CD14-positive monocyte (primary cell): ENCODE measurements at regions not wholly inside any gene's neighbourhood (a gene's known extent, or its start where the extent isn't known, plus 50 kb on each side); places are given as distances from the start of the nearest gene placed in this dataset.

Source experiments
- DNase-seq, 3 donors: peaks; one replicate each; pipeline ENCODE4 v3.0.0-alpha.2; 2011 to 2022
- H2AFZ ChIP-seq: 2 replicates; pipeline ENCODE4 v1.6.0; 2012; ENCODE audit warnings: mild to moderate bottlenecking, low read depth, low read length, inconsistent platforms; ENCODE audit not compliant: insufficient read depth, poor library complexity, severe bottlenecking
- H3K27ac ChIP-seq, 2 donors: 1 replicate in 1 of 2; 2 replicates in 1 of 2; pipeline ENCODE4 v1.5.1; 2012 to 2013; ENCODE audit warnings: low read length in 2 of 2, control low read depth in 1 of 2, inconsistent platforms in 1 of 2, low read depth in 1 of 2, mild to moderate bottlenecking in 1 of 2
- H3K27me3 ChIP-seq, 2 donors: one replicate each; pipeline versions ENCODE4 v1.6.0 to v1.6.1; 2011 to 2013; ENCODE audit warnings: low read length in 2 of 2; ENCODE audit not compliant: control insufficient read depth in 2 of 2, insufficient read depth in 2 of 2
- H3K36me3 ChIP-seq, 2 donors: replicated peaks in 1 of 2; 1 replicate in 1 of 2; 2 replicates in 1 of 2; pipeline versions ENCODE4 v1.5.1 to v1.6.1; 2012 to 2013; ENCODE audit warnings: low read length in 2 of 2, control low read depth in 1 of 2, inconsistent platforms in 1 of 2, mild to moderate bottlenecking in 1 of 2; ENCODE audit not compliant: insufficient read depth in 2 of 2, control insufficient read depth in 1 of 2
- H3K4me1 ChIP-seq, 2 donors: 1 replicate in 1 of 2; 2 replicates in 1 of 2; pipeline versions ENCODE4 v1.5.1 to v1.6.1; 2012 to 2013; ENCODE audit warnings: low read length in 2 of 2, control low read depth in 1 of 2, inconsistent platforms in 1 of 2, mild to moderate bottlenecking in 1 of 2, moderate library complexity in 1 of 2; ENCODE audit not compliant: insufficient read depth in 2 of 2, control insufficient read depth in 1 of 2
- H3K4me2 ChIP-seq: replicated peaks from 2 replicates; pipeline ENCODE3; 2012; ENCODE audit warnings: low read length, moderate library complexity, mild to moderate bottlenecking; ENCODE audit not compliant: poor library complexity, severe bottlenecking; ENCODE audit errors: extremely low read depth
- H3K4me3 ChIP-seq, 3 experiments: fragments of 200-600 bp in 1 of 3; sonication (generic) in 1 of 3; replicated peaks in 1 of 3; 1 replicate in 2 of 3; 2 replicates in 1 of 3; pipeline ENCODE4 v1.5.1; 2011 to 2013; ENCODE audit warnings: low read length in 3 of 3, mild to moderate bottlenecking in 3 of 3, control low read depth in 2 of 3, low read depth in 2 of 3, inconsistent platforms in 1 of 3, moderate library complexity in 1 of 3
- H3K79me2 ChIP-seq: 2 replicates; pipeline ENCODE4 v1.6.0; 2012; ENCODE audit warnings: mild to moderate bottlenecking, control low read depth, inconsistent platforms, low read length, moderate library complexity; ENCODE audit not compliant: insufficient read depth
- H3K9ac ChIP-seq: 2 replicates; pipeline ENCODE4 v1.6.0; 2017; ENCODE audit warnings: low read length, mild to moderate bottlenecking; ENCODE audit not compliant: insufficient read depth, poor library complexity, severe bottlenecking
- H3K9me3 ChIP-seq, 2 donors: replicated peaks in 1 of 2; 1 replicate in 1 of 2; 2 replicates in 1 of 2; pipeline versions ENCODE4 v1.5.1 to v1.6.1; 2012 to 2013; ENCODE audit warnings: low read length in 2 of 2, control low read depth in 1 of 2; ENCODE audit not compliant: control insufficient read depth in 1 of 2, insufficient read depth in 1 of 2
- H4K20me1 ChIP-seq: 2 replicates; pipeline ENCODE4 v1.6.0; 2012; ENCODE audit warnings: mild to moderate bottlenecking, low read length, control low read depth, moderate library complexity; ENCODE audit not compliant: insufficient read depth
- H3K27ac Mint-ChIP-seq, 7 donors: one replicate each; pipeline ENCODE4 v1.8.0; 2020; ENCODE audit warnings: mild to moderate bottlenecking in 7 of 7, mixed read lengths in 7 of 7, moderate library complexity in 6 of 7, inconsistent platforms in 2 of 7
- H3K27me3 Mint-ChIP-seq, 3 donors: one replicate each; pipeline ENCODE4 v1.8.0; 2021 to 2022; ENCODE audit warnings: low read depth in 3 of 3, mild to moderate bottlenecking in 3 of 3, mixed read lengths in 3 of 3, moderate library complexity in 3 of 3, inconsistent platforms in 1 of 3
- H3K36me3 Mint-ChIP-seq, 2 donors: one replicate each; pipeline ENCODE4 v1.8.0; 2020; ENCODE audit warnings: mixed read lengths in 2 of 2, inconsistent platforms in 1 of 2, mild to moderate bottlenecking in 1 of 2
- H3K4me1 Mint-ChIP-seq: one replicate; pipeline ENCODE4 v1.8.0; 2020; ENCODE audit warnings: mild to moderate bottlenecking, mixed read lengths
- H3K4me3 Mint-ChIP-seq, 2 donors: one replicate each; pipeline ENCODE4 v1.8.0; 2020; ENCODE audit warnings: mild to moderate bottlenecking in 2 of 2, mixed read lengths in 2 of 2, moderate library complexity in 1 of 2
- H3K9me3 Mint-ChIP-seq, 7 donors: one replicate each; pipeline ENCODE4 v1.8.0; 2020 to 2022; ENCODE audit warnings: mixed read lengths in 7 of 7, mild to moderate bottlenecking in 6 of 7, moderate library complexity in 6 of 7, inconsistent platforms in 2 of 7
- WGBS: methylation state at CpG from one replicate; pipeline ENCODE4 v1.1.5; 2013; ENCODE audit warnings: missing lambda C conversion rate; ENCODE audit not compliant: insufficient coverage; 5-methylcytosine and 5-hydroxymethylcytosine counted together
- intact Hi-C, 2 donors: fragments of 100-400 bp; cut with micrococcal nuclease; formaldehyde crosslinking; loops; one replicate each; pipeline versions ENCODE4 v1.15.0 to v1.15.1; 2023
- TF ChIP-seq, protein P1 (sequence below): fragments of 200-600 bp; IDR thresholded peaks from one replicate; pipeline ENCODE4 v1.8.0; 2022; ENCODE audit warnings: antibody characterized with exemption, mild to moderate bottlenecking

GRCh38 chr22:49436056-49436455 lies 391.6 kb downstream of the BRD1 start:
- peaks cover 15% of the 10 kb centered on the region for H3K4me1 Mint-ChIP-seq
- intact Hi-C loops = no loop called here
- peaks cover 4 to 23% of the 10 kb centered on the region in 2 donors for H3K9me3 ChIP-seq
- peaks cover 2 to 7% (median 5%) of the 10 kb centered on the region in 3 donors for H3K27me3 Mint-ChIP-seq
- H3K27ac ChIP-seq = no peak overlapping the region
- TF ChIP-seq, protein P1, sequence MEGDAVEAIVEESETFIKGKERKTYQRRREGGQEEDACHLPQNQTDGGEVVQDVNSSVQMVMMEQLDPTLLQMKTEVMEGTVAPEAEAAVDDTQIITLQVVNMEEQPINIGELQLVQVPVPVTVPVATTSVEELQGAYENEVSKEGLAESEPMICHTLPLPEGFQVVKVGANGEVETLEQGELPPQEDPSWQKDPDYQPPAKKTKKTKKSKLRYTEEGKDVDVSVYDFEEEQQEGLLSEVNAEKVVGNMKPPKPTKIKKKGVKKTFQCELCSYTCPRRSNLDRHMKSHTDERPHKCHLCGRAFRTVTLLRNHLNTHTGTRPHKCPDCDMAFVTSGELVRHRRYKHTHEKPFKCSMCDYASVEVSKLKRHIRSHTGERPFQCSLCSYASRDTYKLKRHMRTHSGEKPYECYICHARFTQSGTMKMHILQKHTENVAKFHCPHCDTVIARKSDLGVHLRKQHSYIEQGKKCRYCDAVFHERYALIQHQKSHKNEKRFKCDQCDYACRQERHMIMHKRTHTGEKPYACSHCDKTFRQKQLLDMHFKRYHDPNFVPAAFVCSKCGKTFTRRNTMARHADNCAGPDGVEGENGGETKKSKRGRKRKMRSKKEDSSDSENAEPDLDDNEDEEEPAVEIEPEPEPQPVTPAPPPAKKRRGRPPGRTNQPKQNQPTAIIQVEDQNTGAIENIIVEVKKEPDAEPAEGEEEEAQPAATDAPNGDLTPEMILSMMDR = no peak
- no peak overlapping the region for H3K4me2 ChIP-seq
- no peak overlapping the region for H3K9ac ChIP-seq
- H2AFZ ChIP-seq = no peak overlapping the region
- no peak overlapping the region for H3K4me3 ChIP-seq
- WGBS = 96% methylated on average over 6 of the region's 11 CpGs
- H4K20me1 ChIP-seq = no peaks in the 10 kb centered on the region
- no peak overlapping the region for H3K4me3 Mint-ChIP-seq
- no peak for DNase-seq
- H3K27me3 ChIP-seq = no peaks in the 10 kb centered on the region
- no peaks in the 10 kb centered on the region for H3K79me2 ChIP-seq
- no peak overlapping the region for H3K27ac Mint-ChIP-seq
- peaks cover 4 to 12% of the 10 kb centered on the region in 2 donors for H3K36me3 Mint-ChIP-seq
- peaks cover 9 to 11% of the 10 kb centered on the region in 2 donors for H3K4me1 ChIP-seq
- H3K9me3 Mint-ChIP-seq = peaks cover 4 to 23% (median 16%) of the 10 kb centered on the region in 7 donors
- no peaks in the 10 kb centered on the region for H3K36me3 ChIP-seq

- Histone ChIP-seq H3K27ac (no peak overlapping the region), H3K9ac (no peak overlapping the region), H3K9me3 (peaks cover 4 to 23% of the 10 kb centered on the region in 2 donors), H3K4me3 (no peak overlapping the region), H2AFZ (no peak overlapping the region), H3K4me1 (peaks cover 9 to 11% of the 10 kb centered on the region in 2 donors), H3K79me2 (no peaks in the 10 kb centered on the region), H3K36me3 (no peaks in the 10 kb centered on the region), H4K20me1 (no peaks in the 10 kb centered on the region), H3K4me2 (no peak overlapping the region), H3K27me3 (no peaks in the 10 kb centered on the region)
- DNase-seq = no peak
- TF ChIP-seq, protein P1 = no peak
- Mint-ChIP-seq H3K27me3 (peaks cover 2 to 5% (median 4%) of the 10 kb centered on the region in 3 donors), H3K9me3 (peaks cover 4 to 21% (median 16%) of the 10 kb centered on the region in 7 donors), H3K27ac (no peak overlapping the region), H3K36me3 (peaks cover 1 to 8% of the 10 kb centered on the region in 2 donors), H3K4me1 (peaks cover 15% of the 10 kb centered on the region), H3K4me3 (no peak overlapping the region)
- intact Hi-C loops = no loop called here
- 88% methylated on average over 12 of the region's 13 CpGs for WGBS
Measured at GRCh38 chr22:49435596-49435995, 392.1 kb downstream of the BRD1 start.
